ENCODE measurements at regions not wholly inside any gene's neighbourhood (a gene's known extent, or its start where the extent isn't known, plus 50 kb on each side); places are given as distances from the start of the nearest gene placed in this dataset.

- Histone ChIP-seq H3K9ac (ENCODE audit: low read depth, low read length) (no peak overlapping the region), H3K36me3 (ENCODE audit: insufficient read depth, low read length) (no peaks in the 10 kb centered on the region), H3K27me3 (ENCODE audit: insufficient read depth, low read length) (no peaks in the 10 kb centered on the region), H3K4me3 (ENCODE audit: low read length) (no peak overlapping the region), H3K4me1 (ENCODE audit: insufficient read depth, low read length) (no peaks in the 10 kb centered on the region), H3K9me3 (ENCODE audit: insufficient read depth, low read depth, low read length) (peaks cover 6% of the 10 kb centered on the region; the same call in 1 of the 2 replicates), H3K27ac (ENCODE audit: low read depth, low read length) (no peak overlapping the region)
- WGBS = 74% methylated on average over 1 of the region's 1 CpG
These were observed 224.8 kb upstream of the IL12B start for GRCh38 chr5:159555084-159555483.

GRCh38 chr5:159559337-159559736 lies 229.1 kb upstream of the IL12B start:
- no peak overlapping the region for H3K27ac ChIP-seq (ENCODE audit: low read depth, low read length)
- H3K27me3 ChIP-seq (ENCODE audit: insufficient read depth, low read length) = no peaks in the 10 kb centered on the region
- H3K9me3 ChIP-seq (ENCODE audit: insufficient read depth, low read depth, low read length) = no peaks in the 10 kb centered on the region
- no peaks in the 10 kb centered on the region for H3K4me1 ChIP-seq (ENCODE audit: insufficient read depth, low read length)
- WGBS = 88% methylated on average over 2 of the region's 2 CpGs
- no peaks in the 10 kb centered on the region for H3K36me3 ChIP-seq (ENCODE audit: insufficient read depth, low read length)
- H3K4me3 ChIP-seq (ENCODE audit: low read length) = no peak overlapping the region
- H3K9ac ChIP-seq (ENCODE audit: low read depth, low read length) = no peak overlapping the region

- no peak overlapping the region for H3K4me3 ChIP-seq (ENCODE audit: low read length)
- no peaks in the 10 kb centered on the region for H3K9me3 ChIP-seq (ENCODE audit: insufficient read depth, low read depth, low read length)
- no peaks in the 10 kb centered on the region for H3K4me1 ChIP-seq (ENCODE audit: insufficient read depth, low read length)
- H3K9ac ChIP-seq (ENCODE audit: low read depth, low read length) = no peak overlapping the region
- WGBS = 93% methylated on average over 7 of the region's 7 CpGs
- H3K36me3 ChIP-seq (ENCODE audit: insufficient read depth, low read length) = no peaks in the 10 kb centered on the region
- no peaks in the 10 kb centered on the region for H3K27me3 ChIP-seq (ENCODE audit: insufficient read depth, low read length)
- no peak overlapping the region for H3K27ac ChIP-seq (ENCODE audit: low read depth, low read length)
These were observed 229.8 kb upstream of the IL12B start for GRCh38 chr5:159560088-159560487.

- H3K9ac ChIP-seq (ENCODE audit: low read depth, low read length) = no peak overlapping the region
- 100% methylated on average over 2 of the region's 2 CpGs for WGBS
- no peaks in the 10 kb centered on the region for H3K36me3 ChIP-seq (ENCODE audit: insufficient read depth, low read length)
- no peak overlapping the region for H3K4me3 ChIP-seq (ENCODE audit: low read length)
- H3K9me3 ChIP-seq (ENCODE audit: insufficient read depth, low read depth, low read length) = no peaks in the 10 kb centered on the region
- no peaks in the 10 kb centered on the region for H3K4me1 ChIP-seq (ENCODE audit: insufficient read depth, low read length)
- H3K27me3 ChIP-seq (ENCODE audit: insufficient read depth, low read length) = no peaks in the 10 kb centered on the region
- H3K27ac ChIP-seq (ENCODE audit: low read depth, low read length) = no peak overlapping the region
These were observed 233.7 kb upstream of the IL12B start for GRCh38 chr5:159564031-159564430.

GRCh38 chr5:159566832-159567231 lies 236.5 kb upstream of the IL12B start:
- Histone ChIP-seq H3K9me3 (ENCODE audit: insufficient read depth, low read depth, low read length) (no peaks in the 10 kb centered on the region), H3K4me1 (ENCODE audit: insufficient read depth, low read length) (no peaks in the 10 kb centered on the region), H3K9ac (ENCODE audit: low read depth, low read length) (no peak overlapping the region), H3K27me3 (ENCODE audit: insufficient read depth, low read length) (no peaks in the 10 kb centered on the region), H3K27ac (ENCODE audit: low read depth, low read length) (no peak overlapping the region), H3K36me3 (ENCODE audit: insufficient read depth, low read length) (no peaks in the 10 kb centered on the region), H3K4me3 (ENCODE audit: low read length) (no peak overlapping the region)
- 94% methylated on average over 2 of the region's 2 CpGs for WGBS

GRCh38 chr5:159567461-159567860 lies 237.2 kb upstream of the IL12B start:
- H3K36me3 ChIP-seq (ENCODE audit: insufficient read depth, low read length) = no peaks in the 10 kb centered on the region
- no peaks in the 10 kb centered on the region for H3K9me3 ChIP-seq (ENCODE audit: insufficient read depth, low read depth, low read length)
- H3K4me3 ChIP-seq (ENCODE audit: low read length) = no peak overlapping the region
- no peak overlapping the region for H3K9ac ChIP-seq (ENCODE audit: low read depth, low read length)
- H3K4me1 ChIP-seq (ENCODE audit: insufficient read depth, low read length) = no peaks in the 10 kb centered on the region
- 91% methylated on average over 1 of the region's 1 CpG for WGBS
- no peaks in the 10 kb centered on the region for H3K27me3 ChIP-seq (ENCODE audit: insufficient read depth, low read length)
- no peak overlapping the region for H3K27ac ChIP-seq (ENCODE audit: low read depth, low read length)

GRCh38 chr5:159571501-159572244 lies 241.4 kb upstream of the IL12B start:
- Histone ChIP-seq H3K27ac (ENCODE audit: low read depth, low read length) (no peak overlapping the region), H3K4me3 (ENCODE audit: low read length) (no peak overlapping the region), H3K9ac (ENCODE audit: low read depth, low read length) (no peak overlapping the region), H3K4me1 (ENCODE audit: insufficient read depth, low read length) (no peaks in the 10 kb centered on the region), H3K36me3 (ENCODE audit: insufficient read depth, low read length) (no peaks in the 10 kb centered on the region), H3K9me3 (ENCODE audit: insufficient read depth, low read depth, low read length) (no peaks in the 10 kb centered on the region), H3K27me3 (ENCODE audit: insufficient read depth, low read length) (no peaks in the 10 kb centered on the region)
- WGBS = 54% methylated on average over 1 of the region's 1 CpG

GRCh38 chr5:159576902-159577301 lies 246.6 kb upstream of the IL12B start:
- no peak overlapping the region for H3K4me3 ChIP-seq (ENCODE audit: low read length)
- H3K9ac ChIP-seq (ENCODE audit: low read depth, low read length) = no peak overlapping the region
- 97% methylated on average over 7 of the region's 7 CpGs for WGBS
- no peaks in the 10 kb centered on the region for H3K4me1 ChIP-seq (ENCODE audit: insufficient read depth, low read length)
- H3K9me3 ChIP-seq (ENCODE audit: insufficient read depth, low read depth, low read length) = no peaks in the 10 kb centered on the region
- H3K36me3 ChIP-seq (ENCODE audit: insufficient read depth, low read length) = no peaks in the 10 kb centered on the region
- H3K27ac ChIP-seq (ENCODE audit: low read depth, low read length) = no peak overlapping the region
- no peaks in the 10 kb centered on the region for H3K27me3 ChIP-seq (ENCODE audit: insufficient read depth, low read length)

GRCh38 chr5:159581502-159582249 lies 251.4 kb upstream of the IL12B start:
- H3K4me3 ChIP-seq (ENCODE audit: low read length) = no peak overlapping the region
- WGBS = 69% methylated on average over 7 of the region's 7 CpGs

GRCh38 chr5:159582756-159583541 lies 252.7 kb upstream of the IL12B start:
- Histone ChIP-seq H3K27ac (ENCODE audit: low read depth, low read length) (no peak overlapping the region), H3K4me1 (ENCODE audit: insufficient read depth, low read length) (no peaks in the 10 kb centered on the region)
- 98% methylated on average over 1 of the region's 1 CpG for WGBS

More at GRCh38 chr5:159581502-159582249, 251.4 kb upstream of the IL12B start:
- Histone ChIP-seq H3K27me3 (ENCODE audit: insufficient read depth, low read length) (no peaks in the 10 kb centered on the region), H3K9ac (ENCODE audit: low read depth, low read length) (no peak overlapping the region), H3K36me3 (ENCODE audit: insufficient read depth, low read length) (no peaks in the 10 kb centered on the region), H3K27ac (ENCODE audit: low read depth, low read length) (no peak overlapping the region), H3K4me1 (ENCODE audit: insufficient read depth, low read length) (no peaks in the 10 kb centered on the region), H3K9me3 (ENCODE audit: insufficient read depth, low read depth, low read length) (no peaks in the 10 kb centered on the region)

GRCh38 chr5:159586921-159587320 lies 256.6 kb upstream of the IL12B start:
- Histone ChIP-seq H3K9ac (ENCODE audit: low read depth, low read length) (no peak overlapping the region), H3K36me3 (ENCODE audit: insufficient read depth, low read length) (no peaks in the 10 kb centered on the region), H3K27me3 (ENCODE audit: insufficient read depth, low read length) (no peaks in the 10 kb centered on the region), H3K9me3 (ENCODE audit: insufficient read depth, low read depth, low read length) (no peaks in the 10 kb centered on the region), H3K4me3 (ENCODE audit: low read length) (no peak overlapping the region), H3K27ac (ENCODE audit: low read depth, low read length) (no peak overlapping the region), H3K4me1 (ENCODE audit: insufficient read depth, low read length) (no peaks in the 10 kb centered on the region)
- WGBS = 97% methylated on average over 5 of the region's 5 CpGs

More at GRCh38 chr5:159582756-159583541, 252.7 kb upstream of the IL12B start:
- H3K27me3 ChIP-seq (ENCODE audit: insufficient read depth, low read length) = no peaks in the 10 kb centered on the region
- H3K9ac ChIP-seq (ENCODE audit: low read depth, low read length) = no peak overlapping the region
- no peaks in the 10 kb centered on the region for H3K36me3 ChIP-seq (ENCODE audit: insufficient read depth, low read length)
- no peaks in the 10 kb centered on the region for H3K9me3 ChIP-seq (ENCODE audit: insufficient read depth, low read depth, low read length)
- H3K4me3 ChIP-seq (ENCODE audit: low read length) = no peak overlapping the region
